Mammary epithelial cell (primary cell): ENCODE measurements at regions not wholly inside any gene's neighbourhood (a gene's known extent, or its start where the extent isn't known, plus 50 kb on each side); places are given as distances from the start of the nearest gene placed in this dataset.

ENCODE experiments used
- EZH2 ChIP-seq: IDR thresholded peaks from 2 replicates; pipeline ENCODE4 v1.6.1; 2012; ENCODE audit warnings: low read length, inconsistent platforms, borderline replicate concordance
- TF ChIP-seq, protein P1 (sequence below), 2 donors: IDR thresholded peaks in 1 of 2; conservative IDR thresholded peaks in 1 of 2; 2 replicates each; pipeline ENCODE4 v1.5.1; 2011 to 2012; ENCODE audit warnings: inconsistent platforms in 2 of 2, low read length in 2 of 2, mild to moderate bottlenecking in 2 of 2, control low read depth in 1 of 2, low read depth in 1 of 2; ENCODE audit not compliant: insufficient read depth in 1 of 2; ENCODE audit errors: extremely low read depth in 1 of 2

DNA sequence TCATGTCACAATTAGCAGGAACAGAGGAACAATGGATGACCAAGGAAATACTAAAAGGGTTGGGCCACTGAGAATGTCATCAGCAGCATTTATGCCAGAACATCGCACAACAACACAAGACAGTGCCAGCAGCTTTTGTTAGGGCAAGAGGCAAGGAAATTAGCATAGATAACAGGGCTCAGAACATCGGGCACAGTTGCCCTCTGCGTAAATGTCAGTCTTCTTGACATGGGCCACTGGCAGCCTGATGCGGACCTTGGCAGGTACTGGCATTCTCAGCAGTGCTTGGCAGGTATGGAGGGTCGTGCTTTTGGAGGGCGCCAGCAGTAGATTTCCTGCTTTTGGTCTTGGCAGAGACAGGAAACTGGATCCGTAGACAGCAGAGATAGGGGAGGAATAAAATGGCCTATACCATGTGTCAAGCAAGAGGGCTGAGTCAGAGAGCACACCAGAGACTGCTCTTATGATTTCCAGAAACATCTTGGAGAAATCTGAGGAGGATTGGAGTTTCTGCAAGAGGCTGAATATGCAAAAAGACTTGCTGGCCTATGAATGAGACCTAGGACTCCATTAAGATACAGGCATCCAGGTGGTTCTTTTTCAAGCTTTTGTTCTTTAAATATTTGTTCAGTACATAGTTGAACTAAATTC, 371.5 kb upstream of the MTPN start:
- TF ChIP-seq, protein P1, sequence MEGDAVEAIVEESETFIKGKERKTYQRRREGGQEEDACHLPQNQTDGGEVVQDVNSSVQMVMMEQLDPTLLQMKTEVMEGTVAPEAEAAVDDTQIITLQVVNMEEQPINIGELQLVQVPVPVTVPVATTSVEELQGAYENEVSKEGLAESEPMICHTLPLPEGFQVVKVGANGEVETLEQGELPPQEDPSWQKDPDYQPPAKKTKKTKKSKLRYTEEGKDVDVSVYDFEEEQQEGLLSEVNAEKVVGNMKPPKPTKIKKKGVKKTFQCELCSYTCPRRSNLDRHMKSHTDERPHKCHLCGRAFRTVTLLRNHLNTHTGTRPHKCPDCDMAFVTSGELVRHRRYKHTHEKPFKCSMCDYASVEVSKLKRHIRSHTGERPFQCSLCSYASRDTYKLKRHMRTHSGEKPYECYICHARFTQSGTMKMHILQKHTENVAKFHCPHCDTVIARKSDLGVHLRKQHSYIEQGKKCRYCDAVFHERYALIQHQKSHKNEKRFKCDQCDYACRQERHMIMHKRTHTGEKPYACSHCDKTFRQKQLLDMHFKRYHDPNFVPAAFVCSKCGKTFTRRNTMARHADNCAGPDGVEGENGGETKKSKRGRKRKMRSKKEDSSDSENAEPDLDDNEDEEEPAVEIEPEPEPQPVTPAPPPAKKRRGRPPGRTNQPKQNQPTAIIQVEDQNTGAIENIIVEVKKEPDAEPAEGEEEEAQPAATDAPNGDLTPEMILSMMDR (conservative IDR thresholded peaks at IDR 0.05 in 1 of 2, IDR thresholded peaks at IDR 0.05 in 1 of 2; ENCODE audit: extremely low read depth in 1 of 2, insufficient read depth in 1 of 2, low read depth in 1 of 2, low read length in 2 of 2): no peak
- TF ChIP-seq EZH2: no peak
